Transverse colon (tissue), 4 donors: ENCODE measurements at regions not wholly inside any gene's neighbourhood (a gene's known extent, or its start where the extent isn't known, plus 50 kb on each side); places are given as distances from the start of the nearest gene placed in this dataset.

ENCODE experiments used
- DNase-seq: peaks from one replicate; pipeline ENCODE4 v3.0.0-alpha.2; 2019
- H3K27ac ChIP-seq, 4 donors: fragments of 200-600 bp; sonication (generic); 2 replicates each; pipeline ENCODE4 v1.5.1; 2016 to 2018; ENCODE audit warnings: inconsistent platforms in 4 of 4
- H3K27me3 ChIP-seq: fragments of 200-600 bp; sonication (generic); 2 replicates; pipeline ENCODE4 v1.5.1; 2017; ENCODE audit warnings: inconsistent platforms
- H3K36me3 ChIP-seq, 4 donors: fragments of 200-600 bp; sonication (generic); 2 replicates each; pipeline ENCODE4 v1.5.1; 2017 to 2019; ENCODE audit warnings: inconsistent platforms in 4 of 4
- H3K4me1 ChIP-seq, 4 donors: fragments of 200-600 bp; sonication (generic); 2 replicates each; pipeline ENCODE4 v1.5.1; 2017 to 2020; ENCODE audit warnings: inconsistent platforms in 4 of 4
- H3K4me3 ChIP-seq, 4 donors: fragments of 200-600 bp; sonication (generic); 1 replicate in 1 of 4; 2 replicates in 3 of 4; pipeline versions ENCODE4 v1.5.1 to v1.6.1; 2017 to 2019; ENCODE audit warnings: inconsistent platforms in 4 of 4
- H3K9me3 ChIP-seq, 2 donors: fragments of 200-600 bp; sonication (generic); 2 replicates each; pipeline ENCODE4 v1.5.1; 2017 to 2019; ENCODE audit warnings: inconsistent platforms in 2 of 2
- EP300 ChIP-seq: sonication (generic); formaldehyde crosslinking; IDR thresholded peaks from one replicate; pipeline ENCODE4 v1.6.1; 2017; ENCODE audit warnings: antibody characterized with exemption, low read depth
- POLR2A ChIP-seq: fragments of 450-650 bp; IDR thresholded peaks from one replicate; pipeline ENCODE4 v1.6.1; 2016; ENCODE audit warnings: antibody characterized with exemption, mild to moderate bottlenecking, moderate library complexity
- POLR2AphosphoS5 ChIP-seq, 3 donors: sonication (generic); formaldehyde crosslinking; IDR thresholded peaks; one replicate each; pipeline ENCODE4 v1.6.1; 2016; ENCODE audit warnings: antibody characterized with exemption in 3 of 3
- WGBS, 2 donors: methylation state at CpG; one replicate each; pipeline ENCODE4 v1.1.5; 2018; ENCODE audit warnings: low coverage in 1 of 2; 5-methylcytosine and 5-hydroxymethylcytosine counted together
- in situ Hi-C, 4 donors: fragments of 200-750 bp; cut with MboI; loops; one replicate each; pipeline versions ENCODE4 v1.15.0 to v1.15.1; 2017; ENCODE audit warnings: low sequenced_read_pairs in 3 of 4, low pct_ligation_motif_present in 1 of 4, low pct_unique_long_range_greater_than_20kb in 1 of 4
- intact Hi-C: fragments of 100-400 bp; cut with DNase I; formaldehyde crosslinking; loops from one replicate; pipeline ENCODE4 v1.15.1; 2023; ENCODE audit warnings: low total_unique reads
- TF ChIP-seq, protein P1 (sequence below), 5 experiments: fragments of 200-600 bp in 3 of 5; fragments of 450-650 bp in 2 of 5; sonication (generic) in 3 of 5; IDR thresholded peaks; 1 replicate in 2 of 5; 2 replicates in 3 of 5; pipeline ENCODE4 v1.5.1; 2016 to 2017; ENCODE audit warnings: antibody characterized with exemption in 5 of 5, inconsistent platforms in 3 of 5, mild to moderate bottlenecking in 2 of 5, moderate library complexity in 1 of 5

DNA sequence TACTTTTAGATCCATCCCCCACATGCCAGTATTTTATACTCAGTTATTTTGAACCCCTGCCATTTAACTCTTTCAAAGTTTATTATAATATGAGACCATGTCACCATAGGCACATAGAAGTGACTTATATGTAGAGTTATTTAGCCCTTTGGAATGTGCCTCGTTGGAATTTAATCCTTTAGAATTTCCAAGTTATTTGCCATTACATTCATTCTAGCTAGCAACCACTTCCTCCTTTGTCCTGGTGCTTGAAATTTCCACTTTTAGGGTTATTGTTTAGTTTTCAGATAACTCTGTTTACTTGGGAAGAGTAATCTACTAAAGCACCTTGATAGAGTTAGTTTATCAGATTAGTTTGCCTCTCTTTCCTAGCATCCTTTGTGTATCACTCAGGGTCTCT lies 82.8 kb upstream of the TLE1 start:
- no peak for DNase-seq
- H3K9me3 ChIP-seq = no peaks in the 10 kb centered on the region
- no peaks in the 10 kb centered on the region for H3K27me3 ChIP-seq
- WGBS, 2 donors = 32 to 33% methylated on average over 1 of the region's 1 CpG
- H3K4me1 ChIP-seq = no peaks in the 10 kb centered on the region
- in situ Hi-C loops = no loop called here
- no peak overlapping the region for H3K4me3 ChIP-seq
- H3K36me3 ChIP-seq = no peaks in the 10 kb centered on the region
- TF ChIP-seq POLR2A (no peak), POLR2AphosphoS5 (IDR thresholded peaks at IDR 0.05) (no peak), EP300 (no peak)
- TF ChIP-seq, protein P1, sequence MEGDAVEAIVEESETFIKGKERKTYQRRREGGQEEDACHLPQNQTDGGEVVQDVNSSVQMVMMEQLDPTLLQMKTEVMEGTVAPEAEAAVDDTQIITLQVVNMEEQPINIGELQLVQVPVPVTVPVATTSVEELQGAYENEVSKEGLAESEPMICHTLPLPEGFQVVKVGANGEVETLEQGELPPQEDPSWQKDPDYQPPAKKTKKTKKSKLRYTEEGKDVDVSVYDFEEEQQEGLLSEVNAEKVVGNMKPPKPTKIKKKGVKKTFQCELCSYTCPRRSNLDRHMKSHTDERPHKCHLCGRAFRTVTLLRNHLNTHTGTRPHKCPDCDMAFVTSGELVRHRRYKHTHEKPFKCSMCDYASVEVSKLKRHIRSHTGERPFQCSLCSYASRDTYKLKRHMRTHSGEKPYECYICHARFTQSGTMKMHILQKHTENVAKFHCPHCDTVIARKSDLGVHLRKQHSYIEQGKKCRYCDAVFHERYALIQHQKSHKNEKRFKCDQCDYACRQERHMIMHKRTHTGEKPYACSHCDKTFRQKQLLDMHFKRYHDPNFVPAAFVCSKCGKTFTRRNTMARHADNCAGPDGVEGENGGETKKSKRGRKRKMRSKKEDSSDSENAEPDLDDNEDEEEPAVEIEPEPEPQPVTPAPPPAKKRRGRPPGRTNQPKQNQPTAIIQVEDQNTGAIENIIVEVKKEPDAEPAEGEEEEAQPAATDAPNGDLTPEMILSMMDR (IDR thresholded peaks at IDR 0.05) = no peak
- no peak overlapping the region for H3K27ac ChIP-seq
- intact Hi-C loops = no loop called here

DNA sequence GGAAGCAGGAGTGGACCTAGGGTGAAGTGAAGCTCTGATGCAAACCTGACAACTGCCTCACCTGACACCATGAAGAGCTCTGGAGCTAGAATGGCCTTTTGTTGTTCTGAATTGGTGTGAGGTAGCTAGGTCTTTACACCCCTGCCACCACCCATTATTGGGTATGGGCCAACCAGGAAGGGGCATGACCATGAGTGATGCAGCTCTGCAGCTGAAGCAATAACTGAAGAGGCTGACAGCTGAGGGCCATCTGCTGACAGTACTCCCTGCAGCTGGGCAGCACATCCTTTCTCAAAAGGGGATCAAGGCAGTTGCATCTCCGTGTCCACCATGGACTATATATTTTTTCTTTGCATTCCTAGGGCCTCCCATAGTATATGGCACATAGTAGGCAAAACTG lies 87.0 kb upstream of the TLE1 start:
- TF ChIP-seq EP300 (no peak), POLR2AphosphoS5 (IDR thresholded peaks at IDR 0.05) (no peak), POLR2A (no peak)
- TF ChIP-seq, protein P1 (IDR thresholded peaks at IDR 0.05) = no peak
- H3K4me1 ChIP-seq = no peaks in the 10 kb centered on the region
- H3K27ac ChIP-seq = no peak overlapping the region
- intact Hi-C loops = no loop called here
- no peaks in the 10 kb centered on the region for H3K9me3 ChIP-seq
- WGBS, 2 donors = 33 to 59% methylated on average over 1 of the region's 1 CpG
- no peaks in the 10 kb centered on the region for H3K36me3 ChIP-seq
- H3K4me3 ChIP-seq = no peak overlapping the region
- in situ Hi-C loops = no loop called here
- no peaks in the 10 kb centered on the region for H3K27me3 ChIP-seq
- DNase-seq = peak; percentile 17

DNA sequence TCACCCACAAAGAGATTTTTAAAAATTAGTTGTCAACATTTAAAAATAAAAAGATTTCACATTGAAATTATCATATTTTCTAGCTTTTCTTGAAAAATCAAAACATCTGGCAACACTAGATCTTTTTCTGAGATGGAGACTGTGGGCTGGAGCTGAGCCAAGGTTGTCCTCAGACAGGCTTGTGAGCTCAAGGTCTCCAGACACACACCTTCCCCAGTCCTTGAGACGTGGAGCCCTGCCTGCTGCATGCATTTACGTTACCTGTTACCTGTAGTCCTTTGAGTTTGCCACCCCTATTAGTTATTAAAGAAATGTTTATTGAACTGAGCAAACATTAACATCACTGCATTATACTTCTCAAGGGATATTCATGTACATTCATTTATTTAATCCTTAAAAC lies 87.5 kb upstream of the TLE1 start:
- no peaks in the 10 kb centered on the region for H3K36me3 ChIP-seq
- in situ Hi-C loops (no loop called here), intact Hi-C loops (no loop called here)
- no peak overlapping the region for H3K4me3 ChIP-seq
- H3K4me1 ChIP-seq = no peaks in the 10 kb centered on the region
- H3K27ac ChIP-seq = no peak overlapping the region
- no peaks in the 10 kb centered on the region for H3K27me3 ChIP-seq
- H3K9me3 ChIP-seq = no peaks in the 10 kb centered on the region
- no peak for TF ChIP-seq EP300
- TF ChIP-seq POLR2AphosphoS5 (IDR thresholded peaks at IDR 0.05) = no peak
- TF ChIP-seq, protein P1 (IDR thresholded peaks at IDR 0.05) = no peak
- TF ChIP-seq POLR2A = no peak
- WGBS, 2 donors = 43 to 48% methylated on average over 1 to 2 of the region's 2 CpGs
- DNase-seq = peak; percentile 47

DNA sequence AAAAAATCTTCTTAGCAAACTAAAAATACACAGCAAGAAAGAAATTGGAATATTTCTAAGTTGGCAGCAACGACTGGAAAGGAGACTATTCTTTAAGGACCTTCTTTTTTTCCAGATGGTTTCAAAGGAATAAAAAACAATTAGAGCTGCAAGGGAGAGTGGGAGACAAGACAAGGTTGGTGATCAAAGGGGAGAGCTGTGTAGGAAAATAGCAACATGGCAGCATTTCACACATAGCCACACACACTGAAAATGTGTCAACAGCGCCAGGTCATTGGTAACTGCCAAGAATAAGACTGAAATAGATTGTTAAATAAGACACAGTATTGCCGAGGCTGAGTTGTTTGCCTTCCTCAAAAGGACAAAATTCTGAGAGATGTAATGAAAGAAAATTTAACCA lies 88.1 kb upstream of the TLE1 start:
- Histone ChIP-seq H3K4me3 (no peak overlapping the region), H3K9me3 (no peaks in the 10 kb centered on the region), H3K27ac (no peak overlapping the region), H3K27me3 (no peaks in the 10 kb centered on the region), H3K4me1 (no peaks in the 10 kb centered on the region), H3K36me3 (no peaks in the 10 kb centered on the region)
- in situ Hi-C loops (no loop called here), intact Hi-C loops (no loop called here)
- WGBS, 2 donors = 64 to 66% methylated on average over 2 to 3 of the region's 3 CpGs
- TF ChIP-seq EP300 = no peak
- TF ChIP-seq POLR2AphosphoS5 (IDR thresholded peaks at IDR 0.05) = no peak
- TF ChIP-seq, protein P1 (IDR thresholded peaks at IDR 0.05) = no peak
- TF ChIP-seq POLR2A = no peak
- no peak for DNase-seq
